ENCODE measurements at regions not wholly inside any gene's neighbourhood (a gene's known extent, or its start where the extent isn't known, plus 50 kb on each side); places are given as distances from the start of the nearest gene placed in this dataset.
A peak's percentile ranks its signal among the peaks of the same experiment; 100 is the strongest.

DNA sequence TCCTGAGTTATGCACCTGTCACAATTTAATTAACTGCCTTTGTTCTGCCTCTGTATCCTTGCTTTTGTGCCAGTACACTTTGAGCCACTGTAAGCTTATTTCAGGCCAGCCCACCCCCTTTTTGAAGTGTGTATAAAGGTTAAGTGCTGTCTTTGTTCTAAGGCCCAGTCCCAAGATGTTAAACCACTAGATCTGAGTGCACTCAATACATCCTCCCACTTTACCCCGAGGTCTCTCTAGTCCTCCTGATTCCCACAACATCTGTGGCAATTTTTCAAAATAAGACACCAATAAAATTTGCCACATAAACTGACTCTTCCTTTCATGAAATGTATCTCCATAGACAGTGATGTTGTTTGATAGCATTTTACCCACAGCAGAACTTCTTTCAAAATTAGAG lies 124.1 kb upstream of the SPIN4 start:
- peak; percentile 1 for DNase-seq (ENCODE audit: low read depth)
- H3K4me3 ChIP-seq (replicated peaks; ENCODE audit: low read depth, low read length), result no peak overlapping the region
- TF ChIP-seq, protein P1, sequence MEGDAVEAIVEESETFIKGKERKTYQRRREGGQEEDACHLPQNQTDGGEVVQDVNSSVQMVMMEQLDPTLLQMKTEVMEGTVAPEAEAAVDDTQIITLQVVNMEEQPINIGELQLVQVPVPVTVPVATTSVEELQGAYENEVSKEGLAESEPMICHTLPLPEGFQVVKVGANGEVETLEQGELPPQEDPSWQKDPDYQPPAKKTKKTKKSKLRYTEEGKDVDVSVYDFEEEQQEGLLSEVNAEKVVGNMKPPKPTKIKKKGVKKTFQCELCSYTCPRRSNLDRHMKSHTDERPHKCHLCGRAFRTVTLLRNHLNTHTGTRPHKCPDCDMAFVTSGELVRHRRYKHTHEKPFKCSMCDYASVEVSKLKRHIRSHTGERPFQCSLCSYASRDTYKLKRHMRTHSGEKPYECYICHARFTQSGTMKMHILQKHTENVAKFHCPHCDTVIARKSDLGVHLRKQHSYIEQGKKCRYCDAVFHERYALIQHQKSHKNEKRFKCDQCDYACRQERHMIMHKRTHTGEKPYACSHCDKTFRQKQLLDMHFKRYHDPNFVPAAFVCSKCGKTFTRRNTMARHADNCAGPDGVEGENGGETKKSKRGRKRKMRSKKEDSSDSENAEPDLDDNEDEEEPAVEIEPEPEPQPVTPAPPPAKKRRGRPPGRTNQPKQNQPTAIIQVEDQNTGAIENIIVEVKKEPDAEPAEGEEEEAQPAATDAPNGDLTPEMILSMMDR (IDR thresholded peaks at IDR 0.05; ENCODE audit: low read length, missing control alignments), result no peak

DNA sequence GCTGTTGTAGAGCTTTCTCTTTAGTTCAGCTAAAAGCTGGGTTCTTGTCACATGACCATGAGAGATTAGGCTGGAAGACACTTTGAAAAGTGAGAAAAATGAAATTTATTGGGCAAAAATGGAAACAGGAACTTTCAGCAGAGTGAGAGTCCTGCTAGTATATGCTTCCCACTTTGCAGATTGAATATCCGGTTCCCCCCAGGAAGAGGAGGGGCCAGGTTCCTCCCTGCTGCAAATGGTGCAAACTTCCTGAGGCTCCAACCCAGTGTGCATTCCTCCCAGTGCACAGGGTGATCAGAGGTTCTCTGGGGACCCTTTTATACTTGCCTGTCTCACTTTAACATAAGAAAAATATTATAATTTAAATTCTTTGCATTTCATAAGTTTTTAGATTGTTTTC lies 119.9 kb upstream of the SPIN4 start:
- TF ChIP-seq, protein P1 (IDR thresholded peaks at IDR 0.05; ENCODE audit: low read length, missing control alignments), result no peak
- no peak overlapping the region for H3K4me3 ChIP-seq (replicated peaks; ENCODE audit: low read depth, low read length)
- DNase-seq (ENCODE audit: low read depth), result no peak

DNA sequence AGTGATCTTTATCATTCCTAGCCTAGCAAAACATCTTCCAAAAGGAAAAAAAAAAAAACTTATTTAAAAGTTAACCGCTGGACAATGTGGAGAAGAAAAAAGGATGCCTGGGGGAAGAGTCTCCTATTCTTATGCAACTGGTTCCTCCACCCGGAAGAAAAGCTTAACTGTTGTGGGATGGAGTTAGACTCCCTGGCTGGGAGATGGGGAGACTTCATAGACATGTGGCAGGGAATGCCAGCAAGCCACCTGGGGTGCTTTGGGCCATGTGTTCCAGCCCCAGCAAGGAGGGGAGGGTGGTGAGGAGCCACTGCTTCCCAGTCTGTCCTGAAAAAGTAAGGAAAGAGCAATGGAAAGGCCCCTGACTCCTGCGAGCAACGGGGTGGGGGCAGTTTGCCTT lies 119.4 kb upstream of the SPIN4 start:
- DNase-seq (ENCODE audit: low read depth), result no peak
- H3K4me3 ChIP-seq (replicated peaks; ENCODE audit: low read depth, low read length), result no peak overlapping the region
- TF ChIP-seq, protein P1 (IDR thresholded peaks at IDR 0.05; ENCODE audit: low read length, missing control alignments), result no peak

DNA sequence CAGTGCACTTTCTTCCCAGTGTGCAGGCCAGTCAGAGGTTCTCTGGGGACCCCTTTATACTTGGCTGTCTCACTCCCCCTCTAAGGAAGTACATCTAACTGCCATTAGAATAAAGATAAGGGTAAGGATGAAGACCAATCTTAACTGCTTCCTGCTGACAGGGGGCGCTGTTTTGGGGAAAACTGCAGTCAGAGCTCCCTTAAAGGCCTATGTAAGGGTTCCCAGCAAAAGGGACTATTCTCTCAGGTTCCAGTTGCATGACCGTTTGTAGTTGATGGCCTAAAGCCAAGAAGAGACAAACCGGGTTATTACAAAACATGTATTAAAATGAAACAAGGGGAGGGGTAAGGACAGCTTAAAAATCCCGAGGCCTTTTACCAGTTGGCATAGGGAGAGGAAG lies 115.6 kb upstream of the SPIN4 start:
- peak; percentile 1 for DNase-seq (ENCODE audit: low read depth)
- TF ChIP-seq, protein P1 (IDR thresholded peaks at IDR 0.05; ENCODE audit: low read length, missing control alignments), result no peak
- no peak overlapping the region for H3K4me3 ChIP-seq (replicated peaks; ENCODE audit: low read depth, low read length)

DNA sequence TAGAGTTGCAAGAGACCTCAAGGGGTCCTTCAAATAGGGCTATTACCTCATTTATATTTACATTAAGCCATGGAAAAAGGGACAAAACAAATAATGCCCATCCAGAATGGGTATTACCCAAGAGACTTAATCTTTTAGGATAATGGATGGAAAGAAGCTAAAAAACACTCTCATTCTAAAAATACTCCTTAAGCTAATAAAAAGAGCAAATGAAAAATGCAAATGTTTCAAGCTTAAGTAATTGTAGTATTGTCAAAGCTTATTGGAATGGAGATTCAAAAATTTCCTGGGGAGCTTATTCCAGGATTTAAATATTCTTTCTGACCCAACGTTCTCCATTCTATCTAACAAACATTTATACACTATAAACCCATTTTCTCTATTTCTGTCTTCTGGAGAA lies 107.8 kb upstream of the SPIN4 start:
- DNase-seq (ENCODE audit: low read depth), result no peak
- no peak overlapping the region for H3K4me3 ChIP-seq (replicated peaks; ENCODE audit: low read depth, low read length)
- TF ChIP-seq, protein P1 (IDR thresholded peaks at IDR 0.05; ENCODE audit: low read length, missing control alignments), result no peak

DNA sequence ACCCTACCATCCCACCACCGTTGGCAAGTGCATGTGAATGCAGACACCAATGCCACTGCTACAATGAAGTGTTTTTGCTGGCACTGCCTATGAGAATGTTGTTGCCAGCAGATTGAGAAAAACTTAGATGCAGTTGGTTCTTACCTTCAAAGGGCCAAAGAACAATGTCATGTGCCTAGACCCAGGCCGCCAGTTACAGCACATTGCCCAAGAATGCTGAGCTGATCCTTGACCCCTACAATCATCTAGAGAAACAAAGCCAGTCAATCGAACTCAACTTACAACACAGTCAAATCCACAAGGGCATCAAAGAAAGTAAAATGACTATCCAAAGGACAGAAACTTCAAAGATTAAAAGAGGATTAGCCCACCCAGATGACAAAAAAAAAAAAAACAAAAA lies 102.4 kb upstream of the SPIN4 start:
- no peak for DNase-seq (ENCODE audit: low read depth)
- TF ChIP-seq, protein P1 (IDR thresholded peaks at IDR 0.05; ENCODE audit: low read length, missing control alignments), result no peak
- H3K4me3 ChIP-seq (replicated peaks; ENCODE audit: low read depth, low read length), result no peak overlapping the region

DNA sequence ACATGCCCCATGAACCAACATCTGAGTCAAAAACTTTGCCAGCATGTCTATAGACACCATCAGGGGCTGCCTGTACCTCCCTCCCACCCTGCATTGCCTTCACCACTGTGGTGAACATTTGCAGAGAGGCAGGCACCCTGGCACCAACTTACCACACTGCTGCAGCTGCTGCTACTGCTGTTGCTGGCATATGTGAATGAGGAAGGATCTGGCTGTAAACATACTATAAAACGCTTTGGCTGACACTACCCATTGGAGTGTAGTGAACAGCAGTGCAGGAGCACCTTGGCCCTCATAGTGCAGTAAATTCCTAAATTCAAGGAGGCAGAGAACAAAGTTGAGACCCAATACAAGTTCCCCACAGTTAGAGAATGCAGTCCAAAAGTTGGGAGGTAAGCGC lies 90.6 kb upstream of the SPIN4 start:
- DNase-seq (ENCODE audit: low read depth), result no peak
- H3K4me3 ChIP-seq (replicated peaks; ENCODE audit: low read depth, low read length), result no peak overlapping the region
- TF ChIP-seq, protein P1 (IDR thresholded peaks at IDR 0.05; ENCODE audit: low read length, missing control alignments), result no peak

All from fibroblast of pulmonary artery (primary cell).